Suprapubic skin (tissue), 4 donors: ENCODE measurements at regions not wholly inside any gene's neighbourhood (a gene's known extent, or its start where the extent isn't known, plus 50 kb on each side); places are given as distances from the start of the nearest gene placed in this dataset.

ENCODE experiments used
- DNase-seq, 2 donors: peaks; one replicate each; pipeline ENCODE4 v3.0.0-alpha.2; 2019; ENCODE audit warnings: low spot score in 2 of 2
- H3K27ac ChIP-seq: fragments of 200-600 bp; sonication (generic); one replicate; pipeline ENCODE4 v1.5.1; 2019
- H3K27me3 ChIP-seq: fragments of 200-600 bp; sonication (generic); one replicate; pipeline ENCODE4 v1.5.1; 2019
- H3K36me3 ChIP-seq: fragments of 200-600 bp; sonication (generic); one replicate; pipeline ENCODE4 v1.5.1; 2019
- H3K4me1 ChIP-seq: fragments of 200-600 bp; sonication (generic); one replicate; pipeline ENCODE4 v1.5.1; 2019
- H3K4me3 ChIP-seq: fragments of 200-600 bp; sonication (generic); one replicate; pipeline ENCODE4 v1.5.1; 2019; ENCODE audit warnings: mild to moderate bottlenecking
- H3K9me3 ChIP-seq: fragments of 200-600 bp; sonication (generic); one replicate; pipeline ENCODE4 v1.5.1; 2019
- EP300 ChIP-seq: sonication (generic); formaldehyde crosslinking; IDR thresholded peaks from one replicate; pipeline ENCODE4 v1.6.1; 2017; ENCODE audit warnings: antibody characterized with exemption
- POLR2A ChIP-seq, 2 donors: fragments of 450-650 bp; IDR thresholded peaks; one replicate each; pipeline ENCODE4 v1.6.1; 2017; ENCODE audit warnings: antibody characterized with exemption in 2 of 2, mild to moderate bottlenecking in 2 of 2, moderate library complexity in 2 of 2
- POLR2AphosphoS5 ChIP-seq, 3 donors: sonication (generic); formaldehyde crosslinking; IDR thresholded peaks; one replicate each; pipeline ENCODE4 v1.6.1; 2017; ENCODE audit warnings: antibody characterized with exemption in 3 of 3
- WGBS: methylation state at CpG from one replicate; pipeline ENCODE4 v1.1.5; 2018; 5-methylcytosine and 5-hydroxymethylcytosine counted together
- TF ChIP-seq, protein P1 (sequence below), 2 donors: fragments of 200-600 bp in 1 of 2; fragments of 450-650 bp in 1 of 2; sonication (generic) in 1 of 2; IDR thresholded peaks; one replicate each; pipeline ENCODE4 v1.5.1; 2016 to 2019; ENCODE audit warnings: antibody characterized with exemption in 2 of 2, mild to moderate bottlenecking in 1 of 2, moderate library complexity in 1 of 2

DNA sequence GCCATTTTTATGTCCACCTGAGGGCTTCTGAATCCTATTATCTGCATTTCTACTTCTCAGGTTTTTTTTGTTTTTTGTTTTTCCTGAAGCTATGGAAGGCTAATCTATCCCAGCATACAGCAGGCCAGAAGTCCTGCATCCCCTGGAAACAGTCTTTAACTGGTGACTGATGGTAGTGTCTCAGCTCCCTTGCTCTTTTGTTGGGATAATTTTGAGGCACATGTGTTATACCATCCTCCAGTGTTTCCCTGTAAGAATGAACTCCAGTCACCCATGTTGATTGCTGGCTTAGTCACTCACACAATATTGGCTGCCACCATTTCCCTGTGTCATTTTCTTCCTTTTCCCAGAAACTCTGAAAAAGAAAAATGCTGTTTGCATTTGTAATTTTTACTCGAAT, 1094.0 kb upstream of the LRRN3 start:
- H3K4me1 ChIP-seq, result no peaks in the 10 kb centered on the region
- no peak overlapping the region for H3K27ac ChIP-seq
- H3K36me3 ChIP-seq, result no peaks in the 10 kb centered on the region
- H3K4me3 ChIP-seq, result no peak overlapping the region
- WGBS, result 71% methylated on average over 1 of the region's 1 CpG
- no peaks in the 10 kb centered on the region for H3K27me3 ChIP-seq
- TF ChIP-seq POLR2AphosphoS5 (IDR thresholded peaks at IDR 0.05), result no peak
- no peak for DNase-seq
- H3K9me3 ChIP-seq, result no peaks in the 10 kb centered on the region

DNA sequence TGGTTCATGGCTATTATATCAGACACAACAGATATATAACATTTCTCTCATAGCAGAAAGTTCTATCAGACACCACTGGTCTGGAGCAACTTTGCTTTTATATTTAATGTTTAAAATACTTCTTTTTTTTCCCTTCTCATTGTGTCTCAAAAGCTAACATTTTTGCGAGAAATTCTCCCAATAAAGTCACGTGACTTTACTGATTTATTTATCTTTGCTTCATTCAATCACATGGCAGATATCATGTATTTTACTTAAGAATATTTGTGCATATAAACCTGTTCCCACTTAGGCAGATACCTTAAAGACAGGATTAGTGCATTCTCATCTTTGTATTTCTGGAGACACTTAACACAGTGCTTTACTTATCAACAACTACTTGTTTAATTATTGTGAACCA, 1093.1 kb upstream of the LRRN3 start:
- no peaks in the 10 kb centered on the region for H3K36me3 ChIP-seq
- no peak overlapping the region for H3K4me3 ChIP-seq
- H3K9me3 ChIP-seq, result no peaks in the 10 kb centered on the region
- WGBS, result 88% methylated on average over 2 of the region's 2 CpGs
- no peaks in the 10 kb centered on the region for H3K4me1 ChIP-seq
- TF ChIP-seq EP300 (no peak), POLR2A (IDR thresholded peaks at IDR 0.05) (no peak), POLR2AphosphoS5 (IDR thresholded peaks at IDR 0.05) (no peak)
- TF ChIP-seq, protein P1, sequence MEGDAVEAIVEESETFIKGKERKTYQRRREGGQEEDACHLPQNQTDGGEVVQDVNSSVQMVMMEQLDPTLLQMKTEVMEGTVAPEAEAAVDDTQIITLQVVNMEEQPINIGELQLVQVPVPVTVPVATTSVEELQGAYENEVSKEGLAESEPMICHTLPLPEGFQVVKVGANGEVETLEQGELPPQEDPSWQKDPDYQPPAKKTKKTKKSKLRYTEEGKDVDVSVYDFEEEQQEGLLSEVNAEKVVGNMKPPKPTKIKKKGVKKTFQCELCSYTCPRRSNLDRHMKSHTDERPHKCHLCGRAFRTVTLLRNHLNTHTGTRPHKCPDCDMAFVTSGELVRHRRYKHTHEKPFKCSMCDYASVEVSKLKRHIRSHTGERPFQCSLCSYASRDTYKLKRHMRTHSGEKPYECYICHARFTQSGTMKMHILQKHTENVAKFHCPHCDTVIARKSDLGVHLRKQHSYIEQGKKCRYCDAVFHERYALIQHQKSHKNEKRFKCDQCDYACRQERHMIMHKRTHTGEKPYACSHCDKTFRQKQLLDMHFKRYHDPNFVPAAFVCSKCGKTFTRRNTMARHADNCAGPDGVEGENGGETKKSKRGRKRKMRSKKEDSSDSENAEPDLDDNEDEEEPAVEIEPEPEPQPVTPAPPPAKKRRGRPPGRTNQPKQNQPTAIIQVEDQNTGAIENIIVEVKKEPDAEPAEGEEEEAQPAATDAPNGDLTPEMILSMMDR (IDR thresholded peaks at IDR 0.05), result no peak
- H3K27me3 ChIP-seq, result no peaks in the 10 kb centered on the region
- no peak for DNase-seq
- no peak overlapping the region for H3K27ac ChIP-seq

DNA sequence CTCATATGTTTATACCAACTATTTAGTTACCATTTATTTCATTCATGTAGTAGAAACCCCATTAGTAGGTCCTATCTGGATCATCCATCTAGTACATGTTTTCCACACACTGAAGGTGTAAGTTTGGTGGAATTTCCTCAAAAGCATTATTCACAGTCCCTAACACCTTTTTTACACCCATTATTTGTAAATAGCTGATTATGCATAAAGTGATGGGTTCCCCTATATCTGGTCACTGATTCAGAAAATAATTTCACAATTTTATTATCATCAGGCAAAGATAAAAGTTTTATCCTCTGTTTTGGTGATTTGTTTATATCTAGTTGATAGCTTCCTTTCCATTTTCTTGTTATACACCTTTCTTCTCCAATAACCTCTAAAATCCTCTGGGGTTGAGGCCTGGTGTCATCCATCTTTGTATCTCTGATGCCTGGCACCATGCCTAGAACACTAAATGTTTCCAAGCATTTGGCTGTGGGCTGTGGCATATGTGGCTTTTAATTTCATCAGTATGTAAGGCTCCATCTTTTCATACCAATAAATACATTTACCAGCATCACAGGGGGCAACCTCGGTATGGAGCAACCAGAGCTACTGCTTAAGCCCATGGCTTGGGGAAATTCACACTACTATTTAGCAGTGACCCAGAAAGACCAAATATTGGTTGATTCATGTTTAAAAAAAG, 1089.5 kb upstream of the LRRN3 start:
- TF ChIP-seq, protein P1 (IDR thresholded peaks at IDR 0.05), result no peak
- TF ChIP-seq POLR2A (IDR thresholded peaks at IDR 0.05) (no peak), EP300 (no peak), POLR2AphosphoS5 (IDR thresholded peaks at IDR 0.05) (no peak)
- 62% methylated on average over 1 of the region's 1 CpG for WGBS
- no peak overlapping the region for H3K4me3 ChIP-seq
- DNase-seq, result no peak
- H3K36me3 ChIP-seq, result no peaks in the 10 kb centered on the region
- no peaks in the 10 kb centered on the region for H3K4me1 ChIP-seq
- H3K27ac ChIP-seq, result no peak overlapping the region
- H3K9me3 ChIP-seq, result no peaks in the 10 kb centered on the region
- H3K27me3 ChIP-seq, result no peaks in the 10 kb centered on the region

DNA sequence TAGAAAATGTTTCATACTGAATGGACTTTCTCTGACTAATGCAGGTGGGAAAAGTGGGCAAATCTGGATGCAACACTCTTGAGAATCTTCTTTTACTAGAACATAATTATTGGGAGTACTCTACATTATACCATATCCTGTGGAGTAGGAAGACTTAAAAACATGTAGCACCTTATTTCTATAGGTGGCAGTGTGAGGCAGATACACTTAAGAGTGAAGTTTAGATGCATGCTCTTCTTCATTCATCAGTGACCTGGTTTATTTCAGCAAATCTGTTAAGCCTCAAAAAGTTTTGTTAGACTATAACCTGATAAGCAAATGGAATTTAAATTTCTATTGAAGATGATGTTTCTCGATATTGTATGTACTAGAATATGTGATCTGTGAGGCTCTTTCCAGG, 1087.1 kb upstream of the LRRN3 start:
- no peaks in the 10 kb centered on the region for H3K4me1 ChIP-seq
- DNase-seq, result no peak
- H3K36me3 ChIP-seq, result no peaks in the 10 kb centered on the region
- 63% methylated on average over 1 of the region's 1 CpG for WGBS
- no peak overlapping the region for H3K4me3 ChIP-seq
- H3K27me3 ChIP-seq, result no peaks in the 10 kb centered on the region
- TF ChIP-seq POLR2AphosphoS5 (IDR thresholded peaks at IDR 0.05) (no peak), EP300 (no peak)
- TF ChIP-seq, protein P1 (IDR thresholded peaks at IDR 0.05), result no peak
- H3K27ac ChIP-seq, result no peak overlapping the region
- no peaks in the 10 kb centered on the region for H3K9me3 ChIP-seq

DNA sequence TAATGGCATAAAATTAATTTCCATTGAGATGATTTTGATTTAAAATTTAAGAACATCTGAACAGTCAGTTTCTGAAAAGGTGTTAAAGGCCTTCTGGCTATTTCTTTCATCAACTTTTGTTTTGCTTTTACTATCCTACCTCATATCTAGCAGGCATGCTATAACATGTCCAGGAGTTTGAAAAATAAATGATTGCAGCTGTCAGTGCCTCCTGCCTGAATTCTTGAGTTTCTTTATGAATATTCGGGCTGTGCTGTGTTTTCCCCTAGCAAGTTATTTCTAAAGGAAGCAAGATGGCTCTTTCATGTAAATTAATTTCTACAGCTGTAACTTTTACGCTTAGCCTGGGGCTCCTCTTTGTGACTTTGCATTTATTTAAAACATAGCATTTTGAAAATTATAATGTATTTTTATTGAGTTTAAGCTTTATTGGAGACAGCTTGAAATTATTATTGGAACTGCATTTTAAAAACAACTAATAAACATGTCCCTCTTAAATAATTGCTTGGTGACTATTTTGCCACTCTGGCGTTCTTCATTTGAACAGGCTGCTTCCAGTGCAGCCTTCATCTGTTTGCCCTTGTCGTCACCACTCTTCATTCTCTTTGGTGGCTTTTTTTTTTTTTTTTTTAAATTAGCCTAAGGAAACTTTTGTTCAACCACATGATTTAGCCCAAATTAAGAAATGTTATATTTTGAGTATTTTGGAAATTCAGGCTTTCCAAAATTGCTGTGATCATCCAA, 1083.4 kb upstream of the LRRN3 start:
- Histone ChIP-seq H3K36me3 (no peaks in the 10 kb centered on the region), H3K27ac (no peak overlapping the region), H3K27me3 (no peaks in the 10 kb centered on the region), H3K9me3 (no peaks in the 10 kb centered on the region), H3K4me3 (no peak overlapping the region), H3K4me1 (no peaks in the 10 kb centered on the region)
- TF ChIP-seq, protein P1 (IDR thresholded peaks at IDR 0.05), result no peak
- no peak for TF ChIP-seq POLR2A (IDR thresholded peaks at IDR 0.05)
- no peak for TF ChIP-seq EP300
- TF ChIP-seq POLR2AphosphoS5 (IDR thresholded peaks at IDR 0.05), result no peak
- no peak for DNase-seq
- WGBS, result 43% methylated on average over 4 of the region's 4 CpGs
